HepG2 (cell line): ENCODE measurements at regions not wholly inside any gene's neighbourhood (a gene's known extent, or its start where the extent isn't known, plus 50 kb on each side); places are given as distances from the start of the nearest gene placed in this dataset.

Experiments used
- ATAC-seq: fragments of 200-7000 bp; cut with Tn5 transposase; 3 replicates; pipeline ENCODE4 v1.9.1; 2020; ENCODE audit warnings: mild to moderate bottlenecking, moderate library complexity
- BruUV-seq: library from RNA; stranded (reverse); fragments of 400-500 nt; replicated peaks from 2 replicates; lab custom pipeline; 2021; lab: Mats Ljungman, UMichigan
- CTCF ChIA-PET: fragments of 300-600 bp; formaldehyde crosslinking; extraction: SDS; loops from one replicate; lab custom pipeline; 2021; ENCODE audit warnings: low total read pairs, inconsistent platforms, low intra/inter-chr PET ratio; lab: Yijun Ruan, JAX
- POLR2A ChIA-PET: fragments of 350-600 bp; sonication (Branson Sonifier 250); formaldehyde crosslinking; loops from one replicate; lab custom pipeline; 2020; ENCODE audit warnings: antibody characterized with exemption, inconsistent platforms; lab: Yijun Ruan, JAX
- DNase-seq: peaks from one replicate; pipeline ENCODE4 v3.0.0-alpha.2; 2015; ENCODE audit warnings: low spot score
- FAIRE-seq: peaks from 3 replicates; lab custom pipeline; 2011; peaks lifted over from hg19 to GRCh38; lab: Jason Lieb, UNC
- H2AFZ ChIP-seq: one replicate; pipeline ENCODE4 v1.6.1; 2011; ENCODE audit warnings: low read length, inconsistent platforms
- H3K27ac ChIP-seq: fragments of 300-600 bp; 3 replicates; pipeline ENCODE4 v1.8.0; 2011; ENCODE audit warnings: mixed run types, mild to moderate bottlenecking, mixed read lengths, low read length, inconsistent platforms; ENCODE audit not compliant: insufficient read depth; ENCODE audit errors: extremely low read length
- H3K27me3 ChIP-seq, 2 experiments: fragments of 200-600 bp in 1 of 2; 2 replicates in 1 of 2; 3 replicates in 1 of 2; pipeline versions ENCODE4 v1.6.0 to v1.8.0; 2011; ENCODE audit warnings: low read length in 2 of 2, mild to moderate bottlenecking in 2 of 2, moderate library complexity in 2 of 2, inconsistent platforms in 1 of 2; ENCODE audit not compliant: insufficient read depth in 2 of 2, control insufficient read depth in 1 of 2
- H3K36me3 ChIP-seq, 2 experiments: fragments of 200-600 bp in 1 of 2; replicated peaks in 1 of 2; 2 replicates in 1 of 2; 3 replicates in 1 of 2; pipeline versions ENCODE4 v1.5.1 to v1.8.0; 2011; ENCODE audit warnings: low read length in 2 of 2, inconsistent platforms in 1 of 2; ENCODE audit not compliant: insufficient read depth in 2 of 2, control insufficient read depth in 1 of 2
- H3K4me1 ChIP-seq: 2 replicates; pipeline ENCODE4 v1.5.1; 2012; ENCODE audit warnings: low read length, inconsistent platforms; ENCODE audit not compliant: insufficient read depth
- H3K4me2 ChIP-seq: 2 replicates; pipeline ENCODE4 v1.6.0; 2011; ENCODE audit warnings: low read depth, low read length, inconsistent platforms
- H3K4me3 ChIP-seq, 3 experiments: fragments of 200-600 bp in 1 of 3; sonication (generic), shearing (Covaris generic) in 1 of 3; replicated peaks in 1 of 3; 2 replicates each; pipeline ENCODE4 v1.5.1; 2011 to 2016; ENCODE audit warnings: low read length in 3 of 3, inconsistent platforms in 2 of 3, low read depth in 2 of 3, mild to moderate bottlenecking in 2 of 3, control low read depth in 1 of 3, mixed read lengths in 1 of 3; ENCODE audit not compliant: insufficient read depth in 1 of 3
- H3K79me2 ChIP-seq: one replicate; pipeline ENCODE4 v1.6.1; 2011; ENCODE audit warnings: low read length, inconsistent platforms; ENCODE audit not compliant: insufficient read depth
- H3K9ac ChIP-seq: 2 replicates; pipeline ENCODE4 v1.6.0; 2011; ENCODE audit warnings: mild to moderate bottlenecking, low read depth, low read length, inconsistent platforms; ENCODE audit not compliant: insufficient read depth
- H3K9me3 ChIP-seq: 2 replicates; pipeline ENCODE4 v1.5.1; 2012; ENCODE audit warnings: mild to moderate bottlenecking, low read length
- H4K20me1 ChIP-seq: 2 replicates; pipeline ENCODE4 v1.6.0; 2011; ENCODE audit warnings: inconsistent platforms, mild to moderate bottlenecking, low read length, moderate library complexity; ENCODE audit not compliant: insufficient read depth
- BRCA1 ChIP-seq: sonication (generic); formaldehyde crosslinking; IDR thresholded peaks from 2 replicates; pipeline ENCODE4 v1.4.0; 2020; ENCODE audit warnings: missing genetic modification reagents
- CCDC6 ChIP-seq: sonication (generic); formaldehyde crosslinking; IDR thresholded peaks from 2 replicates; pipeline ENCODE4 v1.8.1; 2022; ENCODE audit warnings: mild to moderate bottlenecking, missing genetic modification reagents, moderate library complexity
- KDM4B ChIP-seq: sonication (generic); formaldehyde crosslinking; IDR thresholded peaks from 2 replicates; pipeline ENCODE4 v1.4.0; 2020; ENCODE audit warnings: missing genetic modification reagents
- KLF16 ChIP-seq, 2 experiments: sonication (generic) in 1 of 2; formaldehyde crosslinking in 1 of 2; IDR thresholded peaks; 2 replicates each; pipeline versions ENCODE4 v1.6.1 to v1.8.0; 2016 to 2023; ENCODE audit warnings: missing genetic modification reagents in 2 of 2, missing compliant biosample characterization in 1 of 2
- PATZ1 ChIP-seq: sonication (generic); formaldehyde crosslinking; IDR thresholded peaks from 2 replicates; pipeline ENCODE4 v1.4.0; 2020; ENCODE audit warnings: missing genetic modification reagents
- POLR2A ChIP-seq, 2 experiments: IDR thresholded peaks; 2 replicates each; pipeline ENCODE4 v1.6.1; 2011; ENCODE audit warnings: low read depth in 2 of 2, low read length in 2 of 2, mild to moderate bottlenecking in 1 of 2, moderate library complexity in 1 of 2; ENCODE audit not compliant: insufficient read depth in 1 of 2
- RBAK ChIP-seq: sonication (generic); formaldehyde crosslinking; IDR thresholded peaks from 2 replicates; pipeline ENCODE4 v1.5.1; 2020; ENCODE audit warnings: mild to moderate bottlenecking, missing genetic modification reagents
- RBFOX2 ChIP-seq: fragments of 200-400 bp; formaldehyde crosslinking; IDR thresholded peaks from 2 replicates; pipeline ENCODE4 v1.6.1; 2017; ENCODE audit warnings: low read depth, mild to moderate bottlenecking, low read length
- ZFP1 ChIP-seq: IDR thresholded peaks from 2 replicates; pipeline ENCODE4 v1.6.1; 2016
- ZKSCAN5 ChIP-seq: sonication (generic); formaldehyde crosslinking; IDR thresholded peaks from 2 replicates; pipeline ENCODE4 v1.5.1; 2020; ENCODE audit warnings: mild to moderate bottlenecking, missing genetic modification reagents
- ZNF205 ChIP-seq: IDR thresholded peaks from 2 replicates; pipeline ENCODE4 v1.6.1; 2018; ENCODE audit warnings: missing biosample characterization, missing genetic modification reagents
- ZNF496 ChIP-seq: sonication (generic); formaldehyde crosslinking; IDR thresholded peaks from 2 replicates; pipeline ENCODE4 v1.8.1; 2023; ENCODE audit warnings: mild to moderate bottlenecking, moderate library complexity, missing genetic modification reagents; ENCODE audit not compliant: insufficient replicate concordance
- ZNF556 ChIP-seq: sonication (generic); formaldehyde crosslinking; IDR thresholded peaks from 2 replicates; pipeline ENCODE4 v1.4.0; 2020; ENCODE audit warnings: mild to moderate bottlenecking, missing genetic modification reagents, borderline replicate concordance
- ZNF747 ChIP-seq: sonication (generic); formaldehyde crosslinking; IDR thresholded peaks from 2 replicates; pipeline ENCODE4 v1.8.1; 2023; ENCODE audit warnings: missing genetic modification reagents, mild to moderate bottlenecking, borderline replicate concordance
- ZNF879 ChIP-seq: sonication (generic); formaldehyde crosslinking; IDR thresholded peaks from 2 replicates; pipeline ENCODE4 v1.8.1; 2023; ENCODE audit warnings: missing genetic modification reagents
- ZSCAN21 ChIP-seq: sonication (generic); formaldehyde crosslinking; IDR thresholded peaks from 2 replicates; pipeline ENCODE4 v1.8.0; 2022; ENCODE audit warnings: mild to moderate bottlenecking, missing genetic modification reagents, moderate library complexity, borderline replicate concordance
- WGBS: methylation state at CpG from one replicate; pipeline ENCODE4 v1.1.6; 2017; ENCODE audit warnings: low lambda C conversion rate; 5-methylcytosine and 5-hydroxymethylcytosine counted together
- in situ Hi-C: cut with HindIII; loops from 2 replicates; pipeline ENCODE4 v1.10.0; 2017; ENCODE audit warnings: low pct_unique_long_range_greater_than_20kb; ENCODE audit not compliant: extremely low pct_ligation_motif_present
- intact Hi-C: fragments of 100-400 bp; cut with micrococcal nuclease; formaldehyde crosslinking; loops from one replicate; pipeline ENCODE4 v1.10.0; 2022; ENCODE audit not compliant: unreplicated experiment
- TF ChIP-seq, protein P1 (sequence below): sonication (generic); formaldehyde crosslinking; IDR thresholded peaks from 2 replicates; pipeline ENCODE4 v1.4.0; 2020; ENCODE audit warnings: missing genetic modification reagents, borderline replicate concordance
- TF ChIP-seq, protein P2 (sequence below): sonication (generic); formaldehyde crosslinking; IDR thresholded peaks from 2 replicates; pipeline ENCODE4 v1.5.1; 2020; ENCODE audit warnings: missing genetic modification reagents, mild to moderate bottlenecking, borderline replicate concordance

DNA sequence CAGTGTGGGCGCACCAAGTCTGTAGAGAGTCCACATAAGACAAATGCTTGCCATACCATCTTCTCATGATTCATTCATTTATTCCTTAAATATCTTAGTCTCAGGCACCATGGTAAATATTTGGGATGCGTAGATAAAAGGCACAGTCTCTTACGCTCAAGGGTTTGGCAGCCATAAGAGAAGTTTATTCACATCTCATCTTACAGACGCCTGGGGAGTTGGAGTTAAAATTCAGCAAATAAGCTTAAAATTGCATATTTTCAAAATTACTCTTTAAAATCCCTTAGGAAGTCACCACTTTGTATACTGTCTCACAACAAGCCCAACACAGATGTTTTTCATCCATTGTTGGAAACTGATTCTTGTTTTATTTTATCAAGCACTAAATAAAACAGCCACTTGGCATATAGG is 363.3 kb downstream of the KIF16B start:
- no peak for DNase-seq
- no peak for FAIRE-seq
- no peak for TF ChIP-seq ZNF205 (CRISPR knock-in tag)
- TF ChIP-seq, protein P1, sequence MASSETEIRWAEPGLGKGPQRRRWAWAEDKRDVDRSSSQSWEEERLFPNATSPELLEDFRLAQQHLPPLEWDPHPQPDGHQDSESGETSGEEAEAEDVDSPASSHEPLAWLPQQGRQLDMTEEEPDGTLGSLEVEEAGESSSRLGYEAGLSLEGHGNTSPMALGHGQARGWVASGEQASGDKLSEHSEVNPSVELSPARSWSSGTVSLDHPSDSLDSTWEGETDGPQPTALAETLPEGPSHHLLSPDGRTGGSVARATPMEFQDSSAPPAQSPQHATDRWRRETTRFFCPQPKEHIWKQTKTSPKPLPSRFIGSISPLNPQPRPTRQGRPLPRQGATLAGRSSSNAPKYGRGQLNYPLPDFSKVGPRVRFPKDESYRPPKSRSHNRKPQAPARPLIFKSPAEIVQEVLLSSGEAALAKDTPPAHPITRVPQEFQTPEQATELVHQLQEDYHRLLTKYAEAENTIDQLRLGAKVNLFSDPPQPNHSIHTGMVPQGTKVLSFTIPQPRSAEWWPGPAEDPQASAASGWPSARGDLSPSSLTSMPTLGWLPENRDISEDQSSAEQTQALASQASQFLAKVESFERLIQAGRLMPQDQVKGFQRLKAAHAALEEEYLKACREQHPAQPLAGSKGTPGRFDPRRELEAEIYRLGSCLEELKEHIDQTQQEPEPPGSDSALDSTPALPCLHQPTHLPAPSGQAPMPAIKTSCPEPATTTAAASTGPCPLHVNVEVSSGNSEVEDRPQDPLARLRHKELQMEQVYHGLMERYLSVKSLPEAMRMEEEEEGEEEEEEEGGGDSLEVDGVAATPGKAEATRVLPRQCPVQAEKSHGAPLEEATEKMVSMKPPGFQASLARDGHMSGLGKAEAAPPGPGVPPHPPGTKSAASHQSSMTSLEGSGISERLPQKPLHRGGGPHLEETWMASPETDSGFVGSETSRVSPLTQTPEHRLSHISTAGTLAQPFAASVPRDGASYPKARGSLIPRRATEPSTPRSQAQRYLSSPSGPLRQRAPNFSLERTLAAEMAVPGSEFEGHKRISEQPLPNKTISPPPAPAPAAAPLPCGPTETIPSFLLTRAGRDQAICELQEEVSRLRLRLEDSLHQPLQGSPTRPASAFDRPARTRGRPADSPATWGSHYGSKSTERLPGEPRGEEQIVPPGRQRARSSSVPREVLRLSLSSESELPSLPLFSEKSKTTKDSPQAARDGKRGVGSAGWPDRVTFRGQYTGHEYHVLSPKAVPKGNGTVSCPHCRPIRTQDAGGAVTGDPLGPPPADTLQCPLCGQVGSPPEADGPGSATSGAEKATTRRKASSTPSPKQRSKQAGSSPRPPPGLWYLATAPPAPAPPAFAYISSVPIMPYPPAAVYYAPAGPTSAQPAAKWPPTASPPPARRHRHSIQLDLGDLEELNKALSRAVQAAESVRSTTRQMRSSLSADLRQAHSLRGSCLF (CRISPR knock-in tag), result no peak
- no peak for TF ChIP-seq ZNF556 (CRISPR knock-in tag)
- TF ChIP-seq CCDC6, result no peak
- no peak for TF ChIP-seq RBAK (CRISPR knock-in tag)
- no peak for TF ChIP-seq ZSCAN21 (CRISPR knock-in tag)
- no peak for TF ChIP-seq RBFOX2
- TF ChIP-seq ZNF496 (CRISPR knock-in tag), result no peak
- TF ChIP-seq ZFP1, result no peak
- TF ChIP-seq ZNF747 (CRISPR knock-in tag), result no peak
- TF ChIP-seq ZKSCAN5 (CRISPR knock-in tag), result no peak
- no peak for TF ChIP-seq ZNF879 (CRISPR knock-in tag)
- no peak for TF ChIP-seq KLF16 (CRISPR knock-in tag; IDR thresholded peaks at IDR 0.05)
- no peak for TF ChIP-seq BRCA1 (CRISPR knock-in tag)
- TF ChIP-seq PATZ1, result no peak
- no peak for TF ChIP-seq POLR2A (IDR thresholded peaks at IDR 0.05; ENCODE audit: insufficient read depth in 1 of 2, low read depth in 2 of 2, low read length in 2 of 2)
- no peak for TF ChIP-seq KDM4B (CRISPR knock-in tag)
- TF ChIP-seq, protein P2, sequence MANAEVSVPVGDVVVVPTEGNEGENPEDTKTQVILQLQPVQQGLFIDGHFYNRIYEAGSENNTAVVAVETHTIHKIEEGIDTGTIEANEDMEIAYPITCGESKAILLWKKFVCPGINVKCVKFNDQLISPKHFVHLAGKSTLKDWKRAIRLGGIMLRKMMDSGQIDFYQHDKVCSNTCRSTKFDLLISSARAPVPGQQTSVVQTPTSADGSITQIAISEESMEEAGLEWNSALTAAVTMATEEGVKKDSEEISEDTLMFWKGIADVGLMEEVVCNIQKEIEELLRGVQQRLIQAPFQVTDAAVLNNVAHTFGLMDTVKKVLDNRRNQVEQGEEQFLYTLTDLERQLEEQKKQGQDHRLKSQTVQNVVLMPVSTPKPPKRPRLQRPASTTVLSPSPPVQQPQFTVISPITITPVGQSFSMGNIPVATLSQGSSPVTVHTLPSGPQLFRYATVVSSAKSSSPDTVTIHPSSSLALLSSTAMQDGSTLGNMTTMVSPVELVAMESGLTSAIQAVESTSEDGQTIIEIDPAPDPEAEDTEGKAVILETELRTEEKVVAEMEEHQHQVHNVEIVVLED, result no peak
- Histone ChIP-seq H3K4me2 (no peak overlapping the region), H3K27me3 (no peaks in the 10 kb centered on the region; a peak in 1 of 5 replicates), H3K9ac (no peak overlapping the region), H3K9me3 (no peaks in the 10 kb centered on the region), H3K27ac (no peak overlapping the region), H3K4me1 (no peaks in the 10 kb centered on the region), H3K4me3 (no peak overlapping the region), H4K20me1 (no peaks in the 10 kb centered on the region), H2AFZ (no peak overlapping the region), H3K79me2 (no peaks in the 10 kb centered on the region), H3K36me3 (no peaks in the 10 kb centered on the region)
- in situ Hi-C loops (no loop called here), intact Hi-C loops (no loop called here)
- no TSS peak for BruUV-seq
- no peak for ATAC-seq
- CTCF ChIA-PET, result no interaction called here
- POLR2A ChIA-PET, result no interaction called here
- WGBS, result 59% methylated on average over 4 of the region's 4 CpGs
